ENCODE measurements at regions not wholly inside any gene's neighbourhood (a gene's known extent, or its start where the extent isn't known, plus 50 kb on each side); places are given as distances from the start of the nearest gene placed in this dataset.

- TF ChIP-seq ETS1 (CRISPR knock-in tag; IDR thresholded peaks at IDR 0.05) (no peak), SUZ12 (IDR thresholded peaks at IDR 0.05; ENCODE audit: low read depth, low read length) (no peak), ZNF83 (CRISPR knock-in tag; IDR thresholded peaks at IDR 0.05; ENCODE audit: borderline replicate concordance) (no peak), DR1 (CRISPR knock-in tag; IDR thresholded peaks at IDR 0.05) (no peak), AKNA (CRISPR knock-in tag; IDR thresholded peaks at IDR 0.05; ENCODE audit: borderline replicate concordance) (no peak), CEBPZ (IDR thresholded peaks at IDR 0.05; ENCODE audit: low read length) (no peak), KDM3A (CRISPR knock-in tag; IDR thresholded peaks at IDR 0.05; ENCODE audit: low read depth) (no peak), NFAT5 (CRISPR knock-in tag; IDR thresholded peaks at IDR 0.05) (no peak), RNF2 (conservative IDR thresholded peaks at IDR 0.05; ENCODE audit: low read depth) (no peak), NBN (conservative IDR thresholded peaks at IDR 0.05) (no peak), ZNF160 (CRISPR knock-in tag; IDR thresholded peaks at IDR 0.05) (no peak), TARDBP (CRISPR knock-in tag; IDR thresholded peaks at IDR 0.05) (no peak), GLI4 (CRISPR knock-in tag; IDR thresholded peaks at IDR 0.05; ENCODE audit: borderline replicate concordance) (no peak), MAFK (conservative IDR thresholded peaks at IDR 0.05 in 1 of 2, IDR thresholded peaks at IDR 0.05 in 1 of 2; ENCODE audit: low read length in 2 of 2) (no peak)
These were observed 114.4 kb upstream of the NOL4 start (continued) for GRCh38 chr18:34339155-34339554.
